GM12875 (cell line): ENCODE measurements at regions not wholly inside any gene's neighbourhood (a gene's known extent, or its start where the extent isn't known, plus 50 kb on each side); places are given as distances from the start of the nearest gene placed in this dataset.
A peak's percentile ranks its signal among the peaks of the same experiment; 100 is the strongest.

Source experiments
- H3K4me3 ChIP-seq: one replicate; pipeline ENCODE4 v1.5.1; 2011; ENCODE audit warnings: low read depth, low read length, control low read depth
- TF ChIP-seq, protein P1 (sequence below): IDR thresholded peaks from 2 replicates; pipeline ENCODE4 v1.5.1; 2011; ENCODE audit warnings: low read depth, mild to moderate bottlenecking, control low read depth, inconsistent platforms, low read length, moderate library complexity, borderline replicate concordance; ENCODE audit not compliant: insufficient read depth

DNA sequence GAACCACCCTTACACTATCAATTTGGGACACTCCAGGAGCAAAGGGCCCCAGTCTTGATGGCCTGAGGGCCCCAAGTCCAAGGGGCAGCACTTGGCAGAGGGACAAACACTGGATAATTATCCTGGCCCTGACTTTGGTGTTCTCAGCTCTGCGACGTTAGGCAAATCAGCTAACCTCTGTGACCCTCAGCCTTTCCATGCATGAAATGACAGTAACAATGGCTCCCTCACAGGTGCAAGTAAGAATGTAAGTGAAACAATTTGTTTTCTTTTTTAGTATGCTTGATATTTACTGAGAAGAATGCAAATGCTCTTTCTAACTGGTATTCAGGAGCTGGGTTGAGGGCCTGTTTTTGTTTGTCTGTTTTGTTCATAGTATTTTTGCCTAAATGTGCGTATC lies 61.6 kb upstream of the PRDX6 start:
- TF ChIP-seq, protein P1, sequence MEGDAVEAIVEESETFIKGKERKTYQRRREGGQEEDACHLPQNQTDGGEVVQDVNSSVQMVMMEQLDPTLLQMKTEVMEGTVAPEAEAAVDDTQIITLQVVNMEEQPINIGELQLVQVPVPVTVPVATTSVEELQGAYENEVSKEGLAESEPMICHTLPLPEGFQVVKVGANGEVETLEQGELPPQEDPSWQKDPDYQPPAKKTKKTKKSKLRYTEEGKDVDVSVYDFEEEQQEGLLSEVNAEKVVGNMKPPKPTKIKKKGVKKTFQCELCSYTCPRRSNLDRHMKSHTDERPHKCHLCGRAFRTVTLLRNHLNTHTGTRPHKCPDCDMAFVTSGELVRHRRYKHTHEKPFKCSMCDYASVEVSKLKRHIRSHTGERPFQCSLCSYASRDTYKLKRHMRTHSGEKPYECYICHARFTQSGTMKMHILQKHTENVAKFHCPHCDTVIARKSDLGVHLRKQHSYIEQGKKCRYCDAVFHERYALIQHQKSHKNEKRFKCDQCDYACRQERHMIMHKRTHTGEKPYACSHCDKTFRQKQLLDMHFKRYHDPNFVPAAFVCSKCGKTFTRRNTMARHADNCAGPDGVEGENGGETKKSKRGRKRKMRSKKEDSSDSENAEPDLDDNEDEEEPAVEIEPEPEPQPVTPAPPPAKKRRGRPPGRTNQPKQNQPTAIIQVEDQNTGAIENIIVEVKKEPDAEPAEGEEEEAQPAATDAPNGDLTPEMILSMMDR: no peak
- no peak overlapping the region for H3K4me3 ChIP-seq

DNA sequence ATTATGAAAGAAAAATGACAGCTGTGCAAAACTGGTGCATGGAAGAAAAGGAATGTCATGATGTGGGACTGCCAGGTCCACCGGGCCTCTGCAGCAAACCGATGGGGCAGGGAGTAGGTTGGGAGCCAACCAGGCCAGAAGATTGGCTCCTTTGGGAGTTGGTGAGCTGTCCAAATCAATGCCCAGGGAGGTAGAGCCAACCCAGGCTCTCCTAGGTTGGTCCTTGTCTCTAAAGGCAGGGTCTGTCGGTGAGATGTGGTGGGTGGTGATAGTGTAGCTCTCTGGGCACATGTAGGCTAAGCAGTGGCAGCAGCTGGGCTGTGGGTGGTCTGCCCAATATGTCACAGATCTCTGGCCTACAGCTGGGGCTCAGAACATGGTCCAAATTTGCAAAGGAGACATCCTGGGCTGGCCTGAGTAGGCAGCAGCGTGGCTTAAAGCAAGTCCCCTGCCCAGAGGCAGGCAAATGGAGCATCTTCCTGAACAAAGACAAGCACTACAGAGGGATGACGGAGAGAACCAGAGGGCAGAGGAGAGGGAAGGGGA lies 61.2 kb upstream of the PRDX6 start:
- TF ChIP-seq, protein P1: no peak
- peak overlapping the region; percentile 29 for H3K4me3 ChIP-seq

DNA sequence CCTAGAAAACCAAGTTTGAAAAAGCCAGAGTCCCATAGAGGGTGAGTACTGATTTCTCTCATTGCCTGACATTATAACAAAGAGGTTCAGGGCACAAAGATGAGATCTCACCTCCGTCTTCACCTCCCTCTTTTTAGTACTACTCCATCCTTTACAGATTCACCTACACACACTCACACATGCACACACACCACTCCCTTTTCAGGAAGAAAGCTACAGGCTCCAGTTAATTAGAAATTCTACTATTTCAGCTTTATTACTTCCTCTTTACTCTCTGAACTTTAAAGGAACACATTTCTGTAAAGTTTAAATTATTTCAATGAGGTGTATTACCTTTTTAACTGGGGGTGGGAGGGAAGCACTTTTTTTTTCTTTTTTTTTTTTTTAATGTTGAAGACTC lies 59.6 kb upstream of the PRDX6 start:
- no peak overlapping the region for H3K4me3 ChIP-seq
- TF ChIP-seq, protein P1: no peak

DNA sequence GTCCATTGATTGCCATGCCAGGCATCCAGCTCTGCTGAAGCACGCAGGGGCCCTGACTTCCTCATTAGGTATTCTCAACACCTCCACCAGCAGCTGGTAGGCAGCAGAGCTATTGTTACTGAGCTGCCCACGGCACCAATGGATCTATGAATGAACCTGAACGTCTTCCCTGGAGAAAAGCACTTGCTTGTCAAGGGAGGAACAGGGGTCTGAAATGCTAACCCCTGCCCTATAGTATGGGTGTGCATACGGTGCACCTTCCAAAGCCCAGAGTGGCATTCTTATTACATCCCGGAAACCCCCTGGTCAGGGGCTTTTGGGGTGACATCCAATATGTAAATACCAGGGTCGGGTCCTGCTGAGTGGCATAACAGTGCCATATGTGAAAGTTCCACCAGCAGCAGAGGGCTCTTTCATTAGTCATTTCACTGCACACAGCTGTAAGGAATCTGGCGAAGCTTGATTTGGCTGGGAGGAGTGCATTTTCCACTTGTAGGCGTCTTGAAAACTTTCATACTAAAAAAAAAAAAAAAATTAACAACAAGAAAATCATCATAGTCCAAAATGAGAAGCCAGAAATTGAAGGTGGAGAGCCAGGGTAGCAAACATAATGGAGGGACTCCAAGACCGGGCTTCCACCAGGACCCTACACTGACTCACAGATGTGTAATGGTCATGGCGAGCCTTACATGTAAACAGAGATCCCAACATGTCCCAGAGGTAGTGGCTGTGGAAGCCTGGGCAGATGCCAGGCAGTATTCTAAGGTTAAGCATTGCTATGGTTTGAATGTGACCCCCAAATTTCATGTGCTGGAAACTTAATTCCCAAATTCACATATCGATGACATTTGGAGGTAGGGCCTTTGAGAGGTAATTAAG lies 58.8 kb upstream of the PRDX6 start:
- TF ChIP-seq, protein P1: no peak
- H3K4me3 ChIP-seq: no peak overlapping the region

DNA sequence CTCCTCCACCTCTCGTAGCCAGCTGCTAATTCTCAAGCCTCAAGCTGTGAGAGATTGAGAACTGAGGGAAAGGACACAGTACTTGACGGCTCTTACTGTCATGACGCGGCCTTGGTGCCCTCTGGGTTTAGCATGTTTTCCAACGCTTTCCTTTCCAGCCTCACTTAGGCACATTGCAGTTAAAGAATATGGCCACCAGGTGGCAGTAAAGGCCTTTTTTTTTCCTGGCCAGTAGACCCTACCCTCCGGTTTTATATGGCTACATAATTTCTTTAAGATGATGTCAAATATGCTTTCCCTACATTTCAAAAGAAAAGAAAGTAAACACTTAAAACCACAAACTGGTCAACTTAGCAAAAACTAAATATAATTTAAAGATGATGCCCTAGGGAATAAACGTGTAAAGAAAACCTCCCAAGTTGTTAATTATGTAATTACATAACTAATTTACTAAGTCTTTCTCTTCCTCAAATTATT lies 56.8 kb upstream of the PRDX6 start:
- no peak overlapping the region for H3K4me3 ChIP-seq
- TF ChIP-seq, protein P1: peak; percentile 57; the same call in 1 of the 2 replicates

DNA sequence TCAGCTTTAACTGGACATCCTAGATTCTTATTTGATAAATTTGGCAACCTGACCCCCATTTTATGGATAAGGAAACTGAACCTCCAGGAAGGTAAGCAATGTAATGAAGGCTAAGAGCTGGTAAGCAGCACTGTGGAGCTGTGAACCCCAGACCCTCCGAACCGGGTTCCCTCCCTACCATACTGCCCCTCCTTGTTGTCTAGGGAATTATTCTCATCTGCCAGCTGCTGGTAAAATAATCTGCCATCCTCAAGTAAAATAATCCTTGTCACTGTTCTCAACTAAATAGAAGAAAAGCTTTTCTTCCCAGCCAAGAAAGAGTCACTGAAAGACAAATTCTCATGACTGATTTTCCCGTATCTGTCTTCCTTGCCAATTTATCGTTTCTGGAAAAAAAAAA lies 55.8 kb upstream of the PRDX6 start:
- TF ChIP-seq, protein P1: no peak
- no peak overlapping the region for H3K4me3 ChIP-seq

DNA sequence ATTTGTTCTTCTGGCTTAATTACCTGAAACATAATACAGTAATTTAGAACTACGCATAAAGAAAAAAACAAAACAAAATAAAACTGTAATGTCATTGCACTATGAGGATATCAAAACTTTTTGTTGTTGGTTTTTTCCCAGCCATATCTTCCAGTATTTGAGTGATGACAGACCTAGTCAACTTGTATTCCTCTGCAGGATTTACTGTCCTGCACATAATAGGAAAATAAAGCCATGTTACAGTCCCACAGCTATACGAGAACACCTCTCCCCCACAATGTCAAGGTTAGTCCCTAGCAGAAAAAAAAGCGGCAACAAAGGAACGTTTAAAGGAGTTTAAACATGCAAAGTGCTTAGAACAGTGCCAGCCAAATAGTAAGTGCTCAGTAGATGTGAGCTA lies 55.3 kb upstream of the PRDX6 start:
- TF ChIP-seq, protein P1: no peak
- no peak overlapping the region for H3K4me3 ChIP-seq
